Panc1 (cell line): ENCODE measurements at regions not wholly inside any gene's neighbourhood (a gene's known extent, or its start where the extent isn't known, plus 50 kb on each side); places are given as distances from the start of the nearest gene placed in this dataset.

Experiments
- ATAC-seq: fragments of 200-7000 bp; cut with Tn5 transposase; 2 replicates; pipeline ENCODE4 v1.9.1; 2020; ENCODE audit warnings: mild to moderate bottlenecking, moderate library complexity
- BruUV-seq: library from RNA; stranded (reverse); fragments of 400-500 nt; replicated peaks from 2 replicates; lab custom pipeline; 2021; lab: Mats Ljungman, UMichigan
- CTCF ChIA-PET: fragments of 300-600 bp; sonication (Branson Sonifier 250); formaldehyde crosslinking; loops from one replicate; lab custom pipeline; 2022; ENCODE audit warnings: antibody characterized with exemption; lab: Charles Lee
- POLR2A ChIA-PET: fragments of 300-600 bp; sonication (Branson Sonifier 250); formaldehyde crosslinking; loops from one replicate; lab custom pipeline; 2022; ENCODE audit warnings: antibody characterized with exemption; lab: Charles Lee
- DNase-seq: peaks from one replicate; pipeline ENCODE4 v3.0.0-alpha.2; 2010; ENCODE audit warnings: low read depth, low spot score
- H3K27ac ChIP-seq: 2 replicates; pipeline ENCODE4 v1.5.1; 2011; ENCODE audit warnings: mild to moderate bottlenecking, low read length, inconsistent platforms
- H3K27me3 ChIP-seq: fragments of 200-500 bp; sonication (Bioruptor generic); 2 replicates; pipeline ENCODE4 v1.6.0; 2014; ENCODE audit warnings: low read length, inconsistent platforms; ENCODE audit not compliant: control insufficient read depth, insufficient read depth
- H3K36me3 ChIP-seq: fragments of 200-500 bp; sonication (Bioruptor generic); 2 replicates; pipeline ENCODE4 v1.5.1; 2014; ENCODE audit warnings: inconsistent platforms, mild to moderate bottlenecking, low read length, moderate library complexity; ENCODE audit not compliant: control insufficient read depth, insufficient read depth
- H3K4me1 ChIP-seq: 2 replicates; pipeline ENCODE4 v1.5.1; 2011; ENCODE audit warnings: inconsistent platforms, mild to moderate bottlenecking, low read length, moderate library complexity; ENCODE audit not compliant: control insufficient read depth, insufficient read depth
- H3K4me3 ChIP-seq, 2 experiments: 2 replicates each; pipeline ENCODE4 v1.5.1; 2011 to 2012; ENCODE audit warnings: low read depth in 2 of 2, low read length in 2 of 2, mild to moderate bottlenecking in 2 of 2, inconsistent platforms in 1 of 2, moderate library complexity in 1 of 2
- H3K9me3 ChIP-seq: fragments of 200-500 bp; sonication (Bioruptor generic); 2 replicates; pipeline ENCODE4 v1.5.1; 2014; ENCODE audit warnings: low read depth, mild to moderate bottlenecking, inconsistent platforms, low read length, moderate library complexity; ENCODE audit not compliant: control insufficient read depth, insufficient read depth
- CTCF ChIP-seq: fragments of 450-650 bp; IDR thresholded peaks from 2 replicates; pipeline ENCODE4 v1.5.1; 2017; ENCODE audit warnings: mild to moderate bottlenecking
- POLR2AphosphoS5 ChIP-seq: IDR thresholded peaks from 2 replicates; pipeline ENCODE4 v1.6.1; 2012; ENCODE audit warnings: mild to moderate bottlenecking, low read depth, low read length, moderate library complexity
- REST ChIP-seq, 2 experiments: IDR thresholded peaks; 2 replicates each; pipeline ENCODE4 v1.6.1; 2011 to 2012; ENCODE audit warnings: low read depth in 2 of 2, control low read depth in 1 of 2, low read length in 1 of 2, mild to moderate bottlenecking in 1 of 2, moderate library complexity in 1 of 2; ENCODE audit not compliant: insufficient read depth in 1 of 2
- SIN3A ChIP-seq: IDR thresholded peaks from 2 replicates; pipeline ENCODE4 v1.6.1; 2012; ENCODE audit warnings: low read depth, mild to moderate bottlenecking, low read length, moderate library complexity, borderline replicate concordance; ENCODE audit not compliant: insufficient read depth
- TCF7L2 ChIP-seq: IDR thresholded peaks from 2 replicates; pipeline ENCODE4 v1.6.1; 2011; ENCODE audit warnings: mild to moderate bottlenecking, low read depth, low read length, inconsistent platforms
- in situ Hi-C: cut with HindIII; loops from 2 replicates; pipeline ENCODE4 v1.10.0; 2016; ENCODE audit warnings: low sequenced_read_pairs, low pct_unique_long_range_greater_than_20kb
- intact Hi-C: fragments of 100-400 bp; cut with micrococcal nuclease; formaldehyde crosslinking; loops from one replicate; pipeline ENCODE4 v1.10.0; 2022; ENCODE audit not compliant: unreplicated experiment

GRCh38 chr10:85535926-85536325 lies 830.7 kb downstream of the GRID1 start:
- Histone ChIP-seq H3K4me3 (no peak overlapping the region), H3K9me3 (no peaks in the 10 kb centered on the region), H3K4me1 (no peaks in the 10 kb centered on the region), H3K27ac (no peak overlapping the region), H3K27me3 (no peaks in the 10 kb centered on the region), H3K36me3 (no peaks in the 10 kb centered on the region)
- POLR2A ChIA-PET = interaction anchor here (0.6 kb wide), 1 partner anchor 557 kb away, joined by 5 read pairs; no protein-coding TSS in a partner anchor
- TF ChIP-seq CTCF (no peak), POLR2AphosphoS5 (no peak), TCF7L2 (no peak), SIN3A (no peak)
- intact Hi-C loops = no loop called here
- CTCF ChIA-PET = no interaction called here
- ATAC-seq = no peak
- in situ Hi-C loops = no loop called here
- no peak for DNase-seq
- BruUV-seq = no TSS peak

- ATAC-seq = peak; percentile 66; the same call in 1 of the 2 replicates
- no peaks in the 10 kb centered on the region for H3K4me1 ChIP-seq
- CTCF ChIA-PET = no interaction called here
These were observed 829.0 kb downstream of the GRID1 start for GRCh38 chr10:85537561-85537960.

More at GRCh38 chr10:85537561-85537960, 829.0 kb downstream of the GRID1 start:
- in situ Hi-C loops (no loop called here), intact Hi-C loops (no loop called here)
- Histone ChIP-seq H3K27ac (no peak overlapping the region), H3K36me3 (no peaks in the 10 kb centered on the region), H3K9me3 (no peaks in the 10 kb centered on the region), H3K27me3 (no peaks in the 10 kb centered on the region), H3K4me3 (no peak overlapping the region)
- peak; percentile 46 for DNase-seq
- TF ChIP-seq CTCF (no peak), TCF7L2 (no peak), SIN3A (no peak), REST (IDR thresholded peaks at IDR 0.05; ENCODE audit: insufficient read depth in 1 of 2, low read depth in 2 of 2, low read length in 1 of 2) (no peak), POLR2AphosphoS5 (no peak)
- BruUV-seq = no TSS peak
- POLR2A ChIA-PET = no interaction called here
